PFSK-1 (cell line): ENCODE measurements at regions not wholly inside any gene's neighbourhood (a gene's known extent, or its start where the extent isn't known, plus 50 kb on each side); places are given as distances from the start of the nearest gene placed in this dataset.

Source experiments
- POLR2AphosphoS5 ChIP-seq: IDR thresholded peaks from 2 replicates; pipeline ENCODE4 v1.6.1; 2012; ENCODE audit warnings: low read depth, mild to moderate bottlenecking, control low read depth, low read length, moderate library complexity
- TAF1 ChIP-seq: IDR thresholded peaks from 2 replicates; pipeline ENCODE4 v1.6.1; 2012; ENCODE audit warnings: low read length, control low read depth, borderline replicate concordance; ENCODE audit not compliant: insufficient read depth
- TF ChIP-seq, protein P1 (sequence below), 2 experiments: IDR thresholded peaks; 2 replicates each; pipeline versions ENCODE4 v1.6.1 to v1.8.0; 2011 to 2012; ENCODE audit warnings: low read depth in 2 of 2, low read length in 2 of 2, control low read depth in 1 of 2, inconsistent platforms in 1 of 2, mild to moderate bottlenecking in 1 of 2, moderate library complexity in 1 of 2; ENCODE audit not compliant: insufficient read depth in 1 of 2

DNA sequence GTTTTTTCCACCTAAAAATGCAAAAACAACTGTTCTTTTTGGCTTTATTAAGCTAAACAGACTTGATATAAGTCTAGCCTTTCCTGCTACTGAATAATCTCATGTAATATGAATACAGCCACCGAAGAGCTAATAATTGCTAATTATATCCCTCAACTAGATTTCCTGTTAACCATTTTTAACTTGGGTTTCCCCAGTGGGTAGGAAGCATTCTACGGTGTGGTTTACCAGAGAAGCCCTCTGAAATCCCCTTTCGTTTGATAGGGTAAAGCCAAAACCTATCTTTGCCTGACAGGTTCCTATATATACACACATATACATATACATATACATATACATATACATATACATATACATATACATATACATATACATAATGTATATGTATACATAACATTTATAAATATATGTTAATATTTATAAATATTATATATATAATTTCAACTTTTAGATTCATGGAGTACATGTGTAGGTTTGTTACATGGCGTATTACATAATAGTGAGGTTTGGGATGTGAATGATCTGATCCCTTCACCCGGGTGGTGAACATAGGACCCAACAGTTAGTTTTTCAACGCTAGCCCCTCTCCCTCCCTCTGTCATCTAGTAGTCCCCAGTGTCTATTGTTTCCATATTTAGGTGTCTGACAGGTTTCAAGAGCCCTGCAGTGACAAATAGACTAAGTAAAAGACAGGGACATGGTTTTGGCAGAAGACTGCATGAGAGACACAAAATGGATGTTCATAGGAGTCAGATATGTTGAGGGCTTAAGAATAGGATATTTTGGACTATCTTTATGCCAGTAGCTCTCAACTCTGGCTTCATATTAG is 62.4 kb downstream of the ATXN3L start:
- TF ChIP-seq POLR2AphosphoS5 (no peak), TAF1 (no peak)
- TF ChIP-seq, protein P1, sequence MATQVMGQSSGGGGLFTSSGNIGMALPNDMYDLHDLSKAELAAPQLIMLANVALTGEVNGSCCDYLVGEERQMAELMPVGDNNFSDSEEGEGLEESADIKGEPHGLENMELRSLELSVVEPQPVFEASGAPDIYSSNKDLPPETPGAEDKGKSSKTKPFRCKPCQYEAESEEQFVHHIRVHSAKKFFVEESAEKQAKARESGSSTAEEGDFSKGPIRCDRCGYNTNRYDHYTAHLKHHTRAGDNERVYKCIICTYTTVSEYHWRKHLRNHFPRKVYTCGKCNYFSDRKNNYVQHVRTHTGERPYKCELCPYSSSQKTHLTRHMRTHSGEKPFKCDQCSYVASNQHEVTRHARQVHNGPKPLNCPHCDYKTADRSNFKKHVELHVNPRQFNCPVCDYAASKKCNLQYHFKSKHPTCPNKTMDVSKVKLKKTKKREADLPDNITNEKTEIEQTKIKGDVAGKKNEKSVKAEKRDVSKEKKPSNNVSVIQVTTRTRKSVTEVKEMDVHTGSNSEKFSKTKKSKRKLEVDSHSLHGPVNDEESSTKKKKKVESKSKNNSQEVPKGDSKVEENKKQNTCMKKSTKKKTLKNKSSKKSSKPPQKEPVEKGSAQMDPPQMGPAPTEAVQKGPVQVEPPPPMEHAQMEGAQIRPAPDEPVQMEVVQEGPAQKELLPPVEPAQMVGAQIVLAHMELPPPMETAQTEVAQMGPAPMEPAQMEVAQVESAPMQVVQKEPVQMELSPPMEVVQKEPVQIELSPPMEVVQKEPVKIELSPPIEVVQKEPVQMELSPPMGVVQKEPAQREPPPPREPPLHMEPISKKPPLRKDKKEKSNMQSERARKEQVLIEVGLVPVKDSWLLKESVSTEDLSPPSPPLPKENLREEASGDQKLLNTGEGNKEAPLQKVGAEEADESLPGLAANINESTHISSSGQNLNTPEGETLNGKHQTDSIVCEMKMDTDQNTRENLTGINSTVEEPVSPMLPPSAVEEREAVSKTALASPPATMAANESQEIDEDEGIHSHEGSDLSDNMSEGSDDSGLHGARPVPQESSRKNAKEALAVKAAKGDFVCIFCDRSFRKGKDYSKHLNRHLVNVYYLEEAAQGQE (IDR thresholded peaks at IDR 0.05; ENCODE audit: insufficient read depth in 1 of 2, low read depth in 2 of 2, low read length in 2 of 2) = no peak
